ENCODE measurements at regions not wholly inside any gene's neighbourhood (a gene's known extent, or its start where the extent isn't known, plus 50 kb on each side); places are given as distances from the start of the nearest gene placed in this dataset.

DNA sequence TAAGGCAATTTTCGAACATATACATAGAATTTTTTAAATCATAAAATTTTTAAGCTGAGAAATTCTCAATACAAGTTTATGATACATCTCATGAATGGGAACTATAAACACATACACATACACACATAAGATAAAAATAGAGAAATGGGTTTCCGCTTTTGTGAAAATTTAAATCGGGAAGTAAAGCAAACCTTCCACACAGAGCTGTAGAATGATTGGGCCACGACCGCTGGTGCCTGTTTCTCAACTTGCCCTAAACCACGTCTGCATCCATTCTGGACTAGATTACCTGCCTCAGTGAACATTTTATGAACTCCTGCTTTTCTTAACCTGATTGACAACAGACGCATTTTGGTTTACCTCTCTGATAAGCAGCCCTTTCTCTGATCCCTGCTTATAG, 264.4 kb downstream of the SKAP2 start:
- no peak for DNase-seq (ENCODE audit: insufficient read length, low spot score, missing footprints)
- Histone ChIP-seq H4K20me1 (ENCODE audit: insufficient read depth, low read length) (no peaks in the 10 kb centered on the region), H3K36me3 (ENCODE audit: insufficient read depth, low read length) (no peaks in the 10 kb centered on the region), H3K4me1 (ENCODE audit: insufficient read depth, low read length) (no peaks in the 10 kb centered on the region), H3K27ac (ENCODE audit: low read depth, low read length) (no peak overlapping the region), H3K79me2 (ENCODE audit: insufficient read depth, low read length) (no peaks in the 10 kb centered on the region), H3K4me2 (ENCODE audit: insufficient read depth, low read length) (no peak overlapping the region), H3K27me3 (ENCODE audit: insufficient read depth, low read length) (no peaks in the 10 kb centered on the region), H3K9me3 (ENCODE audit: low read depth, low read length) (no peaks in the 10 kb centered on the region), H3K4me3 (ENCODE audit: insufficient read depth, low read length) (no peak overlapping the region), H2AFZ (ENCODE audit: low read length) (no peak overlapping the region)
- TF ChIP-seq, protein P1, sequence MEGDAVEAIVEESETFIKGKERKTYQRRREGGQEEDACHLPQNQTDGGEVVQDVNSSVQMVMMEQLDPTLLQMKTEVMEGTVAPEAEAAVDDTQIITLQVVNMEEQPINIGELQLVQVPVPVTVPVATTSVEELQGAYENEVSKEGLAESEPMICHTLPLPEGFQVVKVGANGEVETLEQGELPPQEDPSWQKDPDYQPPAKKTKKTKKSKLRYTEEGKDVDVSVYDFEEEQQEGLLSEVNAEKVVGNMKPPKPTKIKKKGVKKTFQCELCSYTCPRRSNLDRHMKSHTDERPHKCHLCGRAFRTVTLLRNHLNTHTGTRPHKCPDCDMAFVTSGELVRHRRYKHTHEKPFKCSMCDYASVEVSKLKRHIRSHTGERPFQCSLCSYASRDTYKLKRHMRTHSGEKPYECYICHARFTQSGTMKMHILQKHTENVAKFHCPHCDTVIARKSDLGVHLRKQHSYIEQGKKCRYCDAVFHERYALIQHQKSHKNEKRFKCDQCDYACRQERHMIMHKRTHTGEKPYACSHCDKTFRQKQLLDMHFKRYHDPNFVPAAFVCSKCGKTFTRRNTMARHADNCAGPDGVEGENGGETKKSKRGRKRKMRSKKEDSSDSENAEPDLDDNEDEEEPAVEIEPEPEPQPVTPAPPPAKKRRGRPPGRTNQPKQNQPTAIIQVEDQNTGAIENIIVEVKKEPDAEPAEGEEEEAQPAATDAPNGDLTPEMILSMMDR (IDR thresholded peaks at IDR 0.05; ENCODE audit: extremely low read depth, low read depth, low read length): no peak

DNA sequence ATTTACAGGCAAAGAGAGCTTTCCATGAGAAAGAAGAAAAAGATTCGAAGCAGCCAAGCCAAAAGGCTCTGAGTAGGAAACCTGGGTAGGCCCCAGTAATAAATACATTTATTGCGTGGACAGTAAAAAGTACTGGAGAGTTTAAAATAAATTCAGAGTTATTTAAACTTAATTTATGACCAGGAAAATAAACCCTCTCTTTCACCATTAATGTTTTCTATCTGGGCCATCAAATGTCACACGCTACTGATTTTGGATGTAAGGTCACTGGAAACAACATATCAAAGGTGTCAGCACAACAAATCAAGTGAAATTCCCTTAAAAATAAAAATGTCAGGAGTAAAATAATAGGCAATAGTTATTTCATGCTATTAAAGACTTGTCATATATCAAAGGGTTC, 264.0 kb downstream of the SKAP2 start:
- no peaks in the 10 kb centered on the region for H4K20me1 ChIP-seq (ENCODE audit: insufficient read depth, low read length)
- H3K4me3 ChIP-seq (ENCODE audit: insufficient read depth, low read length): no peak overlapping the region
- H3K4me1 ChIP-seq (ENCODE audit: insufficient read depth, low read length): no peaks in the 10 kb centered on the region
- H3K79me2 ChIP-seq (ENCODE audit: insufficient read depth, low read length): no peaks in the 10 kb centered on the region
- H3K9me3 ChIP-seq (ENCODE audit: low read depth, low read length): no peaks in the 10 kb centered on the region
- no peaks in the 10 kb centered on the region for H3K36me3 ChIP-seq (ENCODE audit: insufficient read depth, low read length)
- no peak overlapping the region for H2AFZ ChIP-seq (ENCODE audit: low read length)
- TF ChIP-seq, protein P1 (IDR thresholded peaks at IDR 0.05; ENCODE audit: extremely low read depth, low read depth, low read length): no peak
- H3K27me3 ChIP-seq (ENCODE audit: insufficient read depth, low read length): no peaks in the 10 kb centered on the region
- DNase-seq (ENCODE audit: insufficient read length, low spot score, missing footprints): no peak
- no peak overlapping the region for H3K4me2 ChIP-seq (ENCODE audit: insufficient read depth, low read length)
- no peak overlapping the region for H3K27ac ChIP-seq (ENCODE audit: low read depth, low read length)

DNA sequence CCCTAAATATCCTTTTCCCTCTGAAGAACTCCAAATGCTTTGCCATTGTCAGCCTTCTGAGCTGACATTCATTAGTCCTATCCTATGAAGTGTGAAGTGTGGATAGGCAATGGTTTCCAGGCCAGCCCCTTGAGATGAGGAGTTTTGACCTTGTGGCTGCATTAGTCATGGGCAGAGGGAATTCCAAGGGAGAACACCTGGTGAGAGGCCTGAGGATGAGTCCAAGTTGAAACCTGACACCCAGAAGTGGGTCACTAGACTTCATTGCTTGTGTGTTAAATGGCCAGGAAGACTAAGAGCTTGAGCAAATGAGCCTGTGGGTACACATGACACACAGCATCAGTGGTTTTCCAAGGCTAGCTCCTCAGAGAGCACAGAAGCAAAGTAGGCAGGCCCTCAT, 260.8 kb downstream of the SKAP2 start:
- no peaks in the 10 kb centered on the region for H4K20me1 ChIP-seq (ENCODE audit: insufficient read depth, low read length)
- no peak overlapping the region for H3K4me3 ChIP-seq (ENCODE audit: insufficient read depth, low read length)
- H3K36me3 ChIP-seq (ENCODE audit: insufficient read depth, low read length): no peaks in the 10 kb centered on the region
- TF ChIP-seq, protein P1 (IDR thresholded peaks at IDR 0.05; ENCODE audit: extremely low read depth, low read depth, low read length): no peak
- H3K4me1 ChIP-seq (ENCODE audit: insufficient read depth, low read length): no peaks in the 10 kb centered on the region
- H3K9me3 ChIP-seq (ENCODE audit: low read depth, low read length): no peaks in the 10 kb centered on the region
- H3K4me2 ChIP-seq (ENCODE audit: insufficient read depth, low read length): no peak overlapping the region
- no peak for DNase-seq (ENCODE audit: insufficient read length, low spot score, missing footprints)
- H3K27ac ChIP-seq (ENCODE audit: low read depth, low read length): no peak overlapping the region
- H2AFZ ChIP-seq (ENCODE audit: low read length): no peak overlapping the region
- H3K27me3 ChIP-seq (ENCODE audit: insufficient read depth, low read length): no peaks in the 10 kb centered on the region
- H3K79me2 ChIP-seq (ENCODE audit: insufficient read depth, low read length): no peaks in the 10 kb centered on the region

DNA sequence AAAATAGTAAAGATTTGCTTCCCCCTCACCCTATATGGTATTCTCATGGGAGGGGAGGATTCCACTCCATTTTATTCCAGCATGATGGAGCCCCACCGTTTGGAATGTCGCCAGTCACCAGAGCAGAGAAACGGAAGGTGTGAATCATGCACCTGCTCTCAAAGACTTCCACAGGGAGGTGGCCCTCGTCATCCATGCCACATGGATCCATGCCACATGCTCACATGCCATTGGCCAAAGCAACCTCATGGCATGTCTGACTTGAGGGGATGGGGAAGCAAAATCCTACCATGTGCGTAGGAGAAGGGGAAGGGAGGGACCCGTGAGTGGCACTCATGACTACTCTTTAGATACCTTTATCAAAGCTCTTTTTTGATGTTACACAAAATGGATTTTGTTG, 256.0 kb downstream of the SKAP2 start:
- Histone ChIP-seq H2AFZ (ENCODE audit: low read length) (no peak overlapping the region), H4K20me1 (ENCODE audit: insufficient read depth, low read length) (no peaks in the 10 kb centered on the region), H3K4me1 (ENCODE audit: insufficient read depth, low read length) (no peaks in the 10 kb centered on the region), H3K9me3 (ENCODE audit: low read depth, low read length) (no peaks in the 10 kb centered on the region), H3K4me2 (ENCODE audit: insufficient read depth, low read length) (no peak overlapping the region), H3K36me3 (ENCODE audit: insufficient read depth, low read length) (no peaks in the 10 kb centered on the region), H3K27me3 (ENCODE audit: insufficient read depth, low read length) (no peaks in the 10 kb centered on the region), H3K27ac (ENCODE audit: low read depth, low read length) (no peak overlapping the region), H3K79me2 (ENCODE audit: insufficient read depth, low read length) (no peaks in the 10 kb centered on the region), H3K4me3 (ENCODE audit: insufficient read depth, low read length) (no peak overlapping the region)
- no peak for DNase-seq (ENCODE audit: insufficient read length, low spot score, missing footprints)
- TF ChIP-seq, protein P1 (IDR thresholded peaks at IDR 0.05; ENCODE audit: extremely low read depth, low read depth, low read length): no peak
